HG02571 (cell line): ENCODE measurements at regions not wholly inside any gene's neighbourhood (a gene's known extent, or its start where the extent isn't known, plus 50 kb on each side); places are given as distances from the start of the nearest gene placed in this dataset.
"Not testable (repeated sequence)": the region's sequence is repeated elsewhere in the genome, so short reads cannot be mapped to it uniquely, and the experiment has no call there.

ENCODE experiments used
- ATAC-seq: cut with Tn5 transposase; IDR thresholded peaks from one replicate; pipeline ENCODE4 v1.9.1; 2021; ENCODE audit warnings: mild to moderate bottlenecking, moderate library complexity; ENCODE audit not compliant: unreplicated experiment

GRCh38 chr2:156769802-156770201 is 333.6 kb downstream of the GPD2 start:
- ATAC-seq = no peak

DNA sequence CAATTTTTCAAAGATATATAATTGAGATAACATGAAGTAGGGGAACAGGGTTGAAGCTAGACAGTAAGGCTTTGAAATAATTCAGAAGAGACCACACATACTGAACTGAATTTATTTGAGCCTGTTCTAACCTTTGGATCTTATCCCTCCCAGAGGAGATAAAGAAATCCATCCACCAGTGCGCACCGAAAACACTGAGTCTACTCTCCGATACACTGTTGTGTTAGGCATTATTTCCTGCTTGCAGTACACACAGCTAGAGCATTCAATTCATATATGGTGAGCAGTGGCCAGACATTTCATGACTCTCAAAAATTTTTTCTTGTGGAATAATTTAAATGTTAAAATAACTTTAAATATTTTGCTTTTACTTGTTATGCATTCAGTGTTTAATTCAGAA is 342.7 kb downstream of the GPD2 start:
- no peak for ATAC-seq

GRCh38 chr2:156779416-156780120 is 343.4 kb downstream of the GPD2 start:
- no peak for ATAC-seq

DNA sequence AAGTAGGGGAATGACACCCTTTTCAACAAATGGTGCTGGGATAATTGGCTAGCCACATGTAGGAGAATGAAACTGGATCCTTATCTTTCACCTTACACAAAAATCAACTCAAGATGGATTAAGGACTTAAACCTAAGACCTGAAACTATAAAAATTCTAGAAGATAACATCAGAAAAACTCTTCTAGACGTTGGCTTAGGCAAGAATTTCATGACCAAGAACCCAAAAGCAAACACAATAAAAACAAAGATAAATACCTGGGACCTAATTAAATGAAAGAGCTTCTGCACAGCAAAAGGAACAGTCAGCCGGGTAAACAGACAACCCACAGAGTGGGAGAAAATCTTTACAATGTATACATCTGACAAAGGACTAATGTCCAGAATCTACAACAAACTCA is 345.5 kb downstream of the GPD2 start:
- ATAC-seq = not testable (repeated sequence)

DNA sequence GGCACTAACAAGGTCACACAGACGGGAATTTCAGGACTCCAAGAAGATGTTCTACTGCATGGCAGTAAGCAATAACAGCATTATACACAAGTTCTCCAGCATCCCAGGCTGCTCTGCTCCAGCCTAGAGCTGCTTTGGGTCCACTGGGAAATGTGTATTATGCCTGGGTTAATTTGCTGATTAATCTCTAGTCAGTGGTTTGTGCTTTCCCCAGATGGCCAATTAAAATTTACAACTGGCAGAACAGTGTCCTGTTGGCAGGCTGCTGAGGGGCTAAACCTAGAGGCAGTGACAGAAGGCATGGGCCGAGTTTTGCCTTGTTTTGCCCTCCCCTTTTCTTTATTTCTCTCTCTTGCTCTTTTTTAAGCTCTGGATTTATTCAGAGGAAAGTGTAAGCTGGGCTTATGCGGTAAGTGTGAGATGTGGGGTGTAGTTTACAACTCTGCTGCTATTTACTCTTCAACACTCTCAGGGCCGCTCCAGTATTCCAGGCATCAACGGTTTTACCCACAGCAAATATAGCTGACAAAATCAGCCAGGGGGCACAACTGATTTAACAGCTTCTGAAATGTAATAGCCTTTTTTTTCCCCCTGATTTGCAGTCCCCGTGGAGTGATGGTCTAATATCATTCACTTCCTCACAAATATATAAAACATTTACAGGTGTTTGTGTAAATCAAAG is 348.0 kb downstream of the GPD2 start:
- ATAC-seq = no peak

- ATAC-seq = no peak
Measured at GRCh38 chr2:156787517-156787916, 351.3 kb downstream of the GPD2 start.

- no peak for ATAC-seq
Measured at GRCh38 chr2:156790343-156791037, 354.3 kb downstream of the GPD2 start.

GRCh38 chr2:156792242-156792840 is 356.2 kb downstream of the GPD2 start:
- no peak for ATAC-seq

- ATAC-seq = no peak
Measured at GRCh38 chr2:156797832-156798231, 361.7 kb downstream of the GPD2 start.

GRCh38 chr2:156800065-156800653 is 364.0 kb downstream of the GPD2 start:
- ATAC-seq = peak; percentile 50

- no peak for ATAC-seq
Measured at GRCh38 chr2:156800781-156801361, 364.7 kb downstream of the GPD2 start.

DNA sequence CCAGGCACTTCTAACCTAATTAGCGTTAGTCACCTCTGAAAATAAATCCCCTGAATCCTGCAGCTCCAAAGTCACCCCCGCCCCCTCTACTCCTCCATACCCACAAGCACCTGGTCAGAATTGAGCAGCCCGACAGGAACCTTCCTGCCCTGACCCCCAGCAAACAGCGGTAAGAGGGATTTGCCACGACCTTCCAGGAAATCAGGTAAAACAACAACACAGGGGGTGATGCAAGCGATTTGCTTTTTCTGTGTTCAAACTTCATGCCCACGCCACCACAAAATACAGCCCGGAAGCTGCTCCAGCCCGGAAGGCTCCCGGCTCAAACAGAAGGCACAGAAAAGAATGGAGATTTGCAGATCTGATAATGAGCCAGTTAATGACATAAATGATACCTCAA is 367.1 kb downstream of the GPD2 start:
- no peak for ATAC-seq

DNA sequence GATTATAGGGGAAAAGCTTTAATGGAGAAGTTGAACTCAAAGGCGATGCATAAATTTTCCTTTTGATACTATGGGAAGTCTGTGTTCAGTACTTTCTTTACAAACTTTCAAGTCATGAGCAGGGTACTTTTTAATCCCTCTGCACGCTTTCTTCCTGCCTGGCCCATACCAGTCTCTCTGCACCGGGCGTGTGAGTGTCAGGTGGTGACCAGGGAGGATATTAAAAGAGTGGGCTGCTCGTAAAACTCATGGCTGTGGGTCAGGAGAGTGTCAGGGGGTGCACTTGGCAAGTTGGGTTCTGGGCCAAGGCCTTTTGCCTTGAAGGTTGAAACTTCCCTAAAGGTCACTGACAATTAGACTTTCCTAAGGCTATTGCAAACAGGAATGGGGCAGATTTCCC is 367.8 kb downstream of the GPD2 start:
- no peak for ATAC-seq

GRCh38 chr2:156810094-156810493 is 373.9 kb downstream of the GPD2 start:
- no peak for ATAC-seq

GRCh38 chr2:156812496-156812895 is 376.3 kb downstream of the GPD2 start:
- no peak for ATAC-seq

- ATAC-seq = no peak
Measured at GRCh38 chr2:156817430-156817829, 381.3 kb downstream of the GPD2 start.

DNA sequence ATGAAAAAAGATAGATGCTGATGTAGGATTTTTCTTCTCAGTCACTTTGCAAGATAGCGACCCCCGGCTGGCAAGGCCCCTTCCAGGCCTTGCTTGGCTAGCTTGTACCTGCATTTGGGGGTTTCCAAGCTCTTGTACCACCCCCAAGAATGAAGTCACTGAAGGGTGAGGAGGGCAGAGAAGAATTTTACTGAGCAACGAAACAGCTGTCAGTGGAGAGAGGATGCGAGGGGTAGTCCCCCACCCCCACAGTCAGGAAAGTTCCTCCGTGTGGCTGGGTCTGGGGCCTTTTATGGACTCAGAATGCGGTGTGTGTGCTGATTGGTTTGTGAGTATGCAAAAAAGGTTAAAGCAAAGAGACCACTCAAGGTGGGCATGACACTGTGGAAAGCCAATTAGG is 382.0 kb downstream of the GPD2 start:
- ATAC-seq = no peak

DNA sequence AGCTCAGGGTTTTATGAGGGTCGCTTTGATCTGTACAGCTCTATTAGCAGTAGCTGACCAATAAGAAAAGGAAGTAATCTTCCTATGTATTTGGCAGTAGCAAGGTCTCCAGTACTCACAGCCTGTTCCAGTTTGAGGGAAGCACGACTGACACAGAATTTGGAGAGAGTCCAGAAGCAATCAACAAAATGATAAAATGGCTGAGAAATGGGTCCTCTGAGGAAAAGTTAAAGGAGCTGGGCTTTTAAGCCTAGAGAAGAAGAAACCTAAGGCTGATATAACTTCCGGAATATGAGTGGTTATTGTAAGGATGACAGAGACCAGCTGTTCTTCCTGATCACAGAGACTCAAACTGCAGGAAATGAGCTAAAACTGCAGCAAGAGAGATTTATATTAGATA is 382.8 kb downstream of the GPD2 start:
- ATAC-seq = no peak

DNA sequence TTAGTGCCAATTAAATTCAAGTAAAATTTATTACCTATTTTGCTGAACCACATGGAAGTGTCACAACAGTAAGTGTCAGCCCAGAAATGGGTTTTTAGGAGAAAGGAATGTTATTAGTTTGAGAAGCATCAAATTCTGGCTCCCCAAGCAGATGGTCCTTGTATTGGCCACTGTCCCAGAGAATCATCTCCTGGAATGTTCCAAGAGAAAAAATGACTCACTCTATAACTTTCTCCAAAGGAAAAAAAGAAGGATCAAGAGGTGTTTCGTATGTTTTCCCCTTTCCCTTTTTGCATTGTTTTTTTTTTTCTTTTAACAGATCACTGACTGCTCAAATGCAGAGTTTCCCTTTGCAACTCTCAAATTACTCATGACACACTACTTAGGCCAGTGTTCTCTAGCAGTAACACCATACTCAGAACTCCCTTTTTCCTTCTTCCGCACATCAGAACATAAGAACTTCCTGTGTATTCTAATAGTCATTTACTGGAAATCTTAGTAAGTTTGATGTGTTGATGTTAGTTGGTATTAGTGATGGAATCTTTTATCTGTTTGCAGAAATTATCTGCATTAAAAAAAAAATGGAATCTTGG is 390.3 kb downstream of the GPD2 start:
- ATAC-seq = no peak

- ATAC-seq = no peak
Measured at GRCh38 chr2:156834431-156834830, 398.3 kb downstream of the GPD2 start.
